ENCODE measurements at regions not wholly inside any gene's neighbourhood (a gene's known extent, or its start where the extent isn't known, plus 50 kb on each side); places are given as distances from the start of the nearest gene placed in this dataset.

DNA sequence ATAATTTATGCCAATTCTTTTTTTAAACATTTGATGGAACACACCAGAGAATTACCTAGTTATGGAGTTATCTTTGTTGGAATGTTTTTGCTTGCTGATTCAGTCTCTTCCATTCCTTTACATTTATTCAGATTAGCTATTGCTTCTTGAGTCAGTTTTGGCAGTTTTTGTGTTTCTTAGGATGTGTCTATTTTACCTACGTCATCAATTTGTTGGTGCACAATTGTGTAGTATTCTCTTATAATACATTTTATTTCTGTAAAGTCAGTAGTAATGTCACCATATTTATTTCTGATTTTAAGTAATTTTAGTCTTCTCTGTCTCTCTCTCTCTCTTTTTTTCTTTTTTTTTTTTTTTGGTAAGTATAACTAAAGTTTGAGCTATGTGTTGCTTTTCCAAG lies 929.5 kb upstream of the RAG2 start:
- H3K27ac ChIP-seq = no peak overlapping the region
- H3K36me3 ChIP-seq = no peaks in the 10 kb centered on the region
- DNase-seq (no peak), ATAC-seq (no peak)
- H3K27me3 ChIP-seq (ENCODE audit: low read depth) = no peaks in the 10 kb centered on the region
- H3K9me3 ChIP-seq = no peaks in the 10 kb centered on the region
- no peak overlapping the region for H3K4me3 ChIP-seq
- no peaks in the 10 kb centered on the region for H3K4me1 ChIP-seq
- intact Hi-C loops (cut with DNase I) = no loop called here
- TF ChIP-seq, protein P1, sequence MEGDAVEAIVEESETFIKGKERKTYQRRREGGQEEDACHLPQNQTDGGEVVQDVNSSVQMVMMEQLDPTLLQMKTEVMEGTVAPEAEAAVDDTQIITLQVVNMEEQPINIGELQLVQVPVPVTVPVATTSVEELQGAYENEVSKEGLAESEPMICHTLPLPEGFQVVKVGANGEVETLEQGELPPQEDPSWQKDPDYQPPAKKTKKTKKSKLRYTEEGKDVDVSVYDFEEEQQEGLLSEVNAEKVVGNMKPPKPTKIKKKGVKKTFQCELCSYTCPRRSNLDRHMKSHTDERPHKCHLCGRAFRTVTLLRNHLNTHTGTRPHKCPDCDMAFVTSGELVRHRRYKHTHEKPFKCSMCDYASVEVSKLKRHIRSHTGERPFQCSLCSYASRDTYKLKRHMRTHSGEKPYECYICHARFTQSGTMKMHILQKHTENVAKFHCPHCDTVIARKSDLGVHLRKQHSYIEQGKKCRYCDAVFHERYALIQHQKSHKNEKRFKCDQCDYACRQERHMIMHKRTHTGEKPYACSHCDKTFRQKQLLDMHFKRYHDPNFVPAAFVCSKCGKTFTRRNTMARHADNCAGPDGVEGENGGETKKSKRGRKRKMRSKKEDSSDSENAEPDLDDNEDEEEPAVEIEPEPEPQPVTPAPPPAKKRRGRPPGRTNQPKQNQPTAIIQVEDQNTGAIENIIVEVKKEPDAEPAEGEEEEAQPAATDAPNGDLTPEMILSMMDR (IDR thresholded peaks at IDR 0.05) = no peak

- no peaks in the 10 kb centered on the region for H3K36me3 ChIP-seq
- peaks cover 3% of the 10 kb centered on the region for H3K9me3 ChIP-seq
- intact Hi-C loops (cut with DNase I) = no loop called here
- TF ChIP-seq, protein P1 (IDR thresholded peaks at IDR 0.05) = no peak
- H3K4me3 ChIP-seq = no peak overlapping the region
- H3K27me3 ChIP-seq (ENCODE audit: low read depth) = no peaks in the 10 kb centered on the region
- H3K27ac ChIP-seq = no peak overlapping the region
- no peak for ATAC-seq
- no peak for DNase-seq
- no peaks in the 10 kb centered on the region for H3K4me1 ChIP-seq
These were observed 927.3 kb upstream of the RAG2 start for GRCh38 chr11:37525336-37525735.

DNA sequence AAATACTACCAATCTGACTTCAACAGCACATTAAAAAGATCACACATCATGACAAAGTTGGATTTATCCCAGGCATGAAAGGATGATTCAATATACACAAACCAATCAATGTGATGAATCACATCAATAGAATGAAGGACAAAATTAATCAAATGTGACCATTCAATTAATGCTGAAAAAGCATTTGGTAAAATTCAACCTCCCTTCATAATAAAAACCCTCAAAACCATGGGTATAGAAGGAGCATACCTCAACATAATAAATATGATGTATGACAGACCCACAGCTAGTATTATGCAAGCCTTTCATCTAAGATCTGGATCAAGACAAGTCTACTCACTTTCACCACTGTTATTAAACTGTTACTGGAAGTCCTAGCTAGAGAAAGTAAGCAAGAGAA lies 921.7 kb upstream of the RAG2 start:
- TF ChIP-seq, protein P1 (IDR thresholded peaks at IDR 0.05) = no peak
- no peaks in the 10 kb centered on the region for H3K27me3 ChIP-seq (ENCODE audit: low read depth)
- no peak for ATAC-seq
- no peaks in the 10 kb centered on the region for H3K36me3 ChIP-seq
- no peaks in the 10 kb centered on the region for H3K4me1 ChIP-seq
- H3K4me3 ChIP-seq = no peak overlapping the region
- peaks cover 3% of the 10 kb centered on the region for H3K9me3 ChIP-seq
- intact Hi-C loops (cut with DNase I) = no loop called here
- H3K27ac ChIP-seq = no peak overlapping the region
- DNase-seq = no peak

DNA sequence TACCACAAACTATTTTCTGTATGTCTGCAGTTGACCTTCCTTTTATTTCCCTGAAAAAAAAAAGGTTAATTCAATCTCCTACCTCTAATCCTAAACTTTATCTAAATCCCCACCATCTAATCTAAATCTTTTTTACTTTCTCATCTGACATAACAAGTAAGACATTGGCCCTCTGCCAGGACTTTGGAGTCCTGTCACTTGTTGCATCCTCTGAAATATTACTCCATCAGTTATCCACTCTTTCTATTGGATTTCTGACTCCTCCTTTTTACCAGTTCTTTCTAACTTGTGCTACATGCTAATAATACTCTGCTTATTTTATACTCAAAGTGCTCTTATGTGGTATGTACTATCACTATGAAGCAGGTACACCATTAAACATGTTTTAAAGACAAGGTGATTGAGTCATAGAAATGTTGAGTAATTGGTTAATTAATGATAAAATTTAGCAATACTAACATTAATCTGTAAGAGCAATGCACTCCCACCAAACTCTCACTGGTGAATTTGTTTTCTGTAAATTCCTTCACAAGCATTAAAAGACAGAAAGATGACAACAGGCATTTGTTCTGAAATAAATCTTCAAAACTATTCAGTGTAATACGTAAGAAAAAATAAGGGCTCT lies 914.2 kb upstream of the RAG2 start:
- intact Hi-C loops (cut with DNase I) = no loop called here
- H3K27ac ChIP-seq = no peak overlapping the region
- H3K4me3 ChIP-seq = no peak overlapping the region
- H3K36me3 ChIP-seq = no peaks in the 10 kb centered on the region
- no peaks in the 10 kb centered on the region for H3K9me3 ChIP-seq
- DNase-seq = no peak
- TF ChIP-seq, protein P1 (IDR thresholded peaks at IDR 0.05) = no peak
- H3K4me1 ChIP-seq = no peaks in the 10 kb centered on the region
- no peaks in the 10 kb centered on the region for H3K27me3 ChIP-seq (ENCODE audit: low read depth)
- no peak for ATAC-seq

DNA sequence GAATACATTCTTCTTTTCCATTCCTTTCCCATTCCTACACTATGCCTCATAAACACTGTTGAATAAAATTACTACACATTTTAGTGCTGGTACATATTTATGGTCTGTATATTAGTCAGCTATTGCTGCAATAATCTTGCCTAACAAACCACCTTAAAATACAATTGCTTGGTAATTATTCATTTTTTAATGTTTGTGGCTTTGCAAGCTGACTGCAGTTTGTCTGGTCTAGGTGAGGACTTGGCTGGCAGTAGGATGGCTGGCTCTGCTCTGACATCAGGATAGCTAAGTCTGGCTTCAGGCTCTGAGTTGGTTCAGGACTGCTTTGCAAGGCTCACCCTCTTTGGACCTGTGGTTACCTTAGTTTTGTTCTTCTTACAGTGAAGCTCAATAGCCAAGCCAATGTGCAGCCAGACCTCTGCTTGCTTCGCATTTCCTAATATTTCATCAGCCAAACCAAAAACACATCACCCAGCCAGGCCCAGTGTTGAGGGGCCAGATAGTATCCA lies 913.4 kb upstream of the RAG2 start:
- ATAC-seq (no peak), DNase-seq (no peak)
- TF ChIP-seq, protein P1 (IDR thresholded peaks at IDR 0.05) = no peak
- H3K27me3 ChIP-seq (ENCODE audit: low read depth) = no peaks in the 10 kb centered on the region
- H3K9me3 ChIP-seq = no peaks in the 10 kb centered on the region
- H3K4me3 ChIP-seq = no peak overlapping the region
- H3K4me1 ChIP-seq = no peaks in the 10 kb centered on the region
- intact Hi-C loops (cut with DNase I) = no loop called here
- no peaks in the 10 kb centered on the region for H3K36me3 ChIP-seq
- H3K27ac ChIP-seq = no peak overlapping the region
